HG03108 (cell line): ENCODE measurements at regions not wholly inside any gene's neighbourhood (a gene's known extent, or its start where the extent isn't known, plus 50 kb on each side); places are given as distances from the start of the nearest gene placed in this dataset.
"Not testable (repeated sequence)": the region's sequence is repeated elsewhere in the genome, so short reads cannot be mapped to it uniquely, and the experiment has no call there.

Source experiments
- ATAC-seq: cut with Tn5 transposase; IDR thresholded peaks from one replicate; pipeline ENCODE4 v1.9.1; 2021; ENCODE audit warnings: moderate library complexity; ENCODE audit not compliant: unreplicated experiment

DNA sequence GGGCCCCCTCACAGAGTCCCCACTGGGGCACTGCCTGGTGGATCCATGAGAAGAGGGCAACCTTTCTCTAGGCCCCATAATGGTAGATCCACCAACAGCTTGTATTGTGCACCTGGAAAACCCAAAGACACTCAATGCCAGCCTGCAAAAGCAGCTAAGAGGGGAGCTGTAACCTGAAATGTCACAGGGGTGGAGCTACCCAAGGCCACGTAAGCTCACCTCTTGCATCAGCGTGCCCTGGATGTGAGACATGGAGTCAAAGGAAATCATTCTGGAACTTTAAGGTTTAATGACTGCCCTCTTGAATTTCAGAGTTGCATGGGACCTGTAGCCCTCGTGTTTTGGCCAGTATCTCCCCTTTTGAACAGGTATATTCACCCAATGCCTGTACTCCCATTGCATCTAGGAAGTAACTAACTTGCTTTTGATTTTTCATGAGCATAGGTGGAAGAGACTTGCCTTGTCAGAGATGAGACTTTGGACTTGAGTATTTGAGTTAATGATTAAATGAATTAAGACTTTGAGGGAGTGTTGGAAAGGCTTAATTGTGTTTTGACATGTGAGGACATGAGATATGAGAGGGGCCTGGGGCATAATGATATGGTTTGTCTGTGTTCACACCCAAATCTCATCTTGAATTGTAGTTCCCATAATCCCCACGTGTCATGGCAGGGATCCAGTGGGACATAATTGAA, 900.9 kb upstream of the ROBO1 start:
- ATAC-seq = no peak

DNA sequence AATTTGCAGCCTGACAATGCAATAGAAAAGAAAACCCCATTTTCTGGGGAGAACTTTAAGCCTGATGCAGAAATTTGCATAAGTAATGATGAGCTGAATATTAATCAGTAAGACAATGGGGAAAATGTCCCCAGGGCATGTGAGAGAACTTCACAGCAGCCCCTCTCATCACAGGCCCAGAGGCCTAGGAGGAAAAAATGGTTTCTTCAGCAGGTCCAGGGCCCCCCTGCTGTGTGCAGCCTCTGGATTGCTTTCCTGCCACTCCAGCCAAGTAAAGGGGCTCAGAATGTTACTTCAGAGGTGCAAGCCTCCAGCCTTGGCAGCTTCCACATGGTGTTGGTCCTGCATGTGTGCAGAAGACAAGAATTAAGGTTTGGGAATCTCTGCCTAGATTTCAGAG, 900.3 kb upstream of the ROBO1 start:
- no peak for ATAC-seq

GRCh38 chr3:80663426-80663825, 895.6 kb upstream of the ROBO1 start:
- no peak for ATAC-seq

DNA sequence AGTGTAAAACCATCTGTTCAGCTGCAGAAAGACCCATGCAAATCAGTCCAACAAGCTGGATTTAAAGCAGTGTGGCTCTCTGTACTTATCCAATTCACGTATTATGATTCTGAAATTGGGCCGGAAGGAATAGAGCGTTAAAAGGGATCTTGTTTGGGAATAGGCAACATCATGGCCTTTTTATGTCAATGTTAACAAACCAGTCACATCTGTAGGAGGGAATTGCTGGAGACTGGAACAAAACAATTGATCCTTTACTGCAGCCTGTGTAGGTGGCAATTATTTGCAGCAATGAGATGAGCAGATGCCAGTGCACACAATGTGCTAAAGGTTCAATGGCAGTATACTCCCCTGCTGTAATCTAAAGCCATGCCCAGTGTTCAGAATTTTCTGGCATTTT, 887.4 kb upstream of the ROBO1 start:
- ATAC-seq = no peak

DNA sequence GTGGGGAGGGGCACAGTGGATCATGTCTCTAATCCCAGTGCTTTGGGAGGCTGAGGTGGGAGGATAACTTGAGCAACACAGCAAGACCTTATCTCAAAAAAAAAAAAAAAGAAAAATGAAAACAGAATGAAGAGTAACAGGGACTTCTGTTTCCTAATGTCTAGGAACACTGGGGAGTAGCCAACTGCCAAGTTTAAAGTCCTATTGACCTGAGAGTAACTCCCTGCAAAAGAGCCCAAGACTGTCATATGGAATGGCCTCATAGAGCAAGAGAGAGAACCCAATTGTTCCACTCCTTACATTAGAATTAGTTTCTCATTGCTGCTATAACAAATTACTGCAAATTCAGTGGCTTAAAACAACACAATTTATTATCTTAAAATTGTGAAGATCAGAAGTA, 881.4 kb upstream of the ROBO1 start:
- no peak for ATAC-seq

DNA sequence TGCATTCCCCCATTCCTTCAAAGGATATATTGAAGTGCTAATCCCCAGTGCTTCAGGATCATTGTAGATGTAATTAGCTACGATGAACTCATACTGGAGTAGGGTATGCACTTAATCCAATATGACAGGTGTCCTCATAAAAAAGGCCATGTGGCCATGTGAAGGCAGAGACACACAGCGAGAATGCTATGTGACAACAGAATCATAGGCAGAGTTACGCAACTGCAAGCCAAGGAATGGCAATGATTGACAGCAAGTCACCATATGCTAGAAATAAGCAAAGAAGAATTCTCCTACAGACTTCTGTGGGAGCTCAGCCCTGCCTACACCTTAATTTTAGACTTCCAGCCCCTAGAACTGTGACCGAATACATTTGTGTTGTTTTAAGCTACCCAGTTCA, 875.6 kb upstream of the ROBO1 start:
- no peak for ATAC-seq

DNA sequence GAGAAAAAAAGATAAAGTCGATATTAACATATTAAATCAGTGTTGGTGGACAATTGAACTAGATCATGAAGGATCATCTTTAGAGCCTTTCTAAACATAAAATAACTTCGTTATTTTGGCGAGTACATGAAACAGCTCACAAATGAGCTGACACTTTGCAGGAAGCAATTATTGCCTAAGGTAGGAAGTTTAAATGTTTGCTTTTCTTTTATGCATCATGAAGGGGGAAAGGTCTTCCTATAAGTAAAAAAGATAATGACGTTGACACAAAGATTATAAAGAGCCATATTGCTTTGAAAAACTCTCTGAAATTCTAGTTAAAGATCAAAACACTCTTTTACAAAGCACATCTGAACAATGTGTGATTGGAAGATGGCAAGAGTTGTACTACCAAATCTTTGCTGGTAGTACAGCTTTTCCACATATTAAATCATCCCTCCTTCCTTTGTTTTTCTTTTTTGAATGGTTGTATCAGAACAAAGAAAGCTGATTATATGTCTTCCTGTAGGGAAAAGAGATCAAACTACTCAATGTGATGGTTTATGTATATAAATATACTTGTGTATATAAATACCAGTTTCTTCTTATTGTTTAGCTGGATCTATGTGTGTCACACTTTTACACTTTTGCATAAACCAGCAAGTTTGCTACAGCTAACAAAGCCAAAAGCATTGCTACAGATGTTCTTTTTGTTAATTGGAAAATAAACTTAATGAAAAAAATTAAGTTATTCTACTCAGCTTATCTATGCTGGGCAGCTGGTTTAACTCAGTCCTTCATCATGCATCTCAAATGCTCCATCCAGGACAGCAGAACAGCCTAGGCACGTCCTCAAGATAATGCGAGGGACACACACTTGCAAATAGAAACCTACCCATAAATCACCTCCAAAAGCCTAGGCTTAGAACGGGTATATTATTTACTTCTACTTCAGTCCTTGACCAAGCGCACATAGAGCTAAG, 850.8 kb upstream of the ROBO1 start:
- no peak for ATAC-seq

- no peak for ATAC-seq
These were observed 844.6 kb upstream of the ROBO1 start for GRCh38 chr3:80612366-80612765.

DNA sequence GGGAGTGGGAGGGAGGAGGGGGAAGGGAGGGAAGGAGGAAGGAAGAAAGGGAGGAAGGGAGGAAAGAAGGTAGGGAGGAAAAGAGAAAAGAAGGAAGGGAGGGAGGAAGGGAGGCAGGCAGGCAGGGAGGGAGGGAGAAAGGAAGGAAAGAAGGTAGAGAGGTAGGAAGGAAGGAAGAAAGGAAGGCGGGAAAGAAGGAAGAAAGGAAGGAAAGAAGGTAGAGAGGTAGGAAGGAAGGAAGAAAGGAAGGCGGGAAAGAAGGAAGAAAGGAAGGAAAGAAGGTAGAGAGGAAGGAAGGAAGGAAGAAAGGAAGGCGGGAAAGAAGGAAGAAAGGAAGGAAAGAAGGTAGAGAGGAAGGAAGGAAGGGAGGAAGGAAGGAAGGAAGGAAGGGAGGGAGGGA, 840.3 kb upstream of the ROBO1 start:
- ATAC-seq = not testable (repeated sequence)

DNA sequence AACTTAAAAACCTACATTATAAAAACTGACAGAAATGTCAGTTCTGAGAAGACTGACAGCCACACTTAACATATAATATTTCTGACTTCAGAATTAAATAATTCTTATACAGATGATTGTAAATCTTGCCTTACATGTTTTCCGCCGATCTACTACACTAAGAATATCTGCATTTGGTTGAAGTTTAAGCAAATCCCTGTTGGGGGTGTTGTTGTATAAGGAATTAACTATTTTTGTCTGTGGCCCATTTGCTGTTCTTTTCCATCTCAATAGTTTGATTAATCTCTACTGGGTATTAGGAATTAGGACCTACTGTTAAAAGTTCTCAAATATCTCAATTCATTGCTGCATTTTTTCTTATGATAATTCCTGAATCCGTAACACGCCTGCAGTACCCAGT, 838.3 kb upstream of the ROBO1 start:
- no peak for ATAC-seq

DNA sequence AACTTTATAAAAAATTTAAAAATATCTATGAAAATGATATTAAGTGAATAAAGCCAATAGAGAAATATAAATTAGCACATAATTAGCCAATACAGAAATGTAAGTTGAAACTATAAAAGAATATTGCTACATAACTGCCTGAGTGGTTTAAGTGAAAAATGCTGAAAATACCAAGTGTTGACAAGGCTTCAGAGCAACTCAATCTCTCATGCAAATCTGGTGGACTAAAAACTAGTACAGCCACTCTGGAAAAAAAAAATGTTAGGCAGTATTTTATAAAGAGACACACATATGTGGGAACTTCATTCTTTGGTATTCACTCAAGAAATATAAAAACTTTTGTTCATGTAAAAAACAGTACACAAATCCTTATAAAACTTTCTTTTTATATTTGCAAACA, 833.7 kb upstream of the ROBO1 start:
- no peak for ATAC-seq

- no peak for ATAC-seq
These were observed 825.0 kb upstream of the ROBO1 start for GRCh38 chr3:80592792-80593191.

DNA sequence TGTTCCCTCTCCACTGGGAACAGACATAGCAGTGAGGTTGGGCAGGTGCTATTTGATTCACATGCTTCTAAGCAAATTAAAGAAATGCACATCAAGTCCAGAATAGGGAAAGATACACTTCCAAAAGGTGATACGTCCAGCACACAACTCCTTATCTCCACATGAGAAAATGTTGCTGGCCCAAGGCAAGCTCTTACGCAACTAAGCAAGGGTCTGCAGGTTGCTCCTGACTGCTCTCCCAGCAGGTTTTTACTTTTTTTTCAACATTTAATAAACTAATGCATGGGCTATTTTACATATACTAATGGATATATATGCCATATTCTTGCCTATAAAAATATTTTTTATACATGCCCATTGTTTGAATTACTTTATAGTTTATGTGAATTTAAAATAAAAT, 818.5 kb upstream of the ROBO1 start:
- ATAC-seq = no peak

DNA sequence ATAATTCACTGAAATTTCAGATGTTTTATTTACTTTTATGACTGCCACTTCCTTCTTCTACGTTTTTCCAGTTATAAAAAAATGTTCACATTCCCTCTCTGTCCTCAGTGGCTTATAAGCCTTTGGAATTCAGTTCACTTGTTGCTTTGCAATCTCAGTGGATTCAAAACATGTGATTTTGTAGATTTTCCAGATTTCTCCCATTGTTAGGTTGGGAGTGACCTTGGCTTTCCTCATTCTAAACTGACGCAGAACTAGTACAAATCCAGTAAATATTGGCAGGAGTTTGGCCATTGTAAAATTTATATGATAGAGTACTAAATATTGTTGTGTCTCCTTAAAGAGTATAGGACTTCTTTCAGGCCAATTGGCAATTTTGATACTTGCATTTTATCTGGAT, 812.3 kb upstream of the ROBO1 start:
- no peak for ATAC-seq

DNA sequence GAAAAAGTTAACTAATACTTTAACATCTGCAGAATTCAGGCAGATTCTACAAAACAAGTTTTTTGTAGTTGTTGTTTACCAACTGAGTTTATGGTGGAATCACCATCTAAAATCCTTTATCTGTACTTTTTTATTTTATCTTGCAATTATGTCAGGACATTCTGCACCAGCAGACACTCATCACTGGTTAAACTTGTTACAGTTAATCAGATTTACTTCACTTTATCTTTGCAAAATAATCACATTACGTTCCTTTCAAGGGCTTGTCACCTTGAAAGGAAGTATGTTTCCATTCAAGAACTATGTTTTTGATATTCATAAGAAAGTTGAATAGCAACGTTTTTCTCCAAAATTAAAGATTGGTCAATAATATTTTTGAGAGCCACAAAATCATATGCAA, 796.6 kb upstream of the ROBO1 start:
- ATAC-seq = no peak

- no peak for ATAC-seq
These were observed 791.9 kb upstream of the ROBO1 start for GRCh38 chr3:80559701-80560100.

- ATAC-seq = no peak
These were observed 789.0 kb upstream of the ROBO1 start for GRCh38 chr3:80556763-80557162.

DNA sequence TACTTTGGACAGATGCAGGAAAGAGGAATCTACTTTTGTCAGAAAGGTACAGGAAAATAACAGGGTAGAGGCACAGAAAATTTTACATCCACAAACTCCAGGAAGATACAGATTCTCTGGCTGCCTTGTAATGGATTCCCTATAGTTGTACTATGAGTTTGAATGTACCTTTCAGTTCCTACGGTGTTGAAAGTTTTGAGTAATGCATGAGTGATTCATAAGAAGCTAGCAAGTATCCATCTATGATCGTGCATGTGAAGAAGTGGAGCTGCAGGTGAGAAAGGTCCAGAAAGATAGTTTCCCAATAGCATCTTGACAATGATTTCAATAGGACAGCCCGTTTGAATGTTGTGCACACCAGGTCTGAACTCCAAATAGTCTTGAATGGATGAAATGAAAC, 786.5 kb upstream of the ROBO1 start:
- no peak for ATAC-seq

GRCh38 chr3:80553211-80553610, 785.4 kb upstream of the ROBO1 start:
- no peak for ATAC-seq

DNA sequence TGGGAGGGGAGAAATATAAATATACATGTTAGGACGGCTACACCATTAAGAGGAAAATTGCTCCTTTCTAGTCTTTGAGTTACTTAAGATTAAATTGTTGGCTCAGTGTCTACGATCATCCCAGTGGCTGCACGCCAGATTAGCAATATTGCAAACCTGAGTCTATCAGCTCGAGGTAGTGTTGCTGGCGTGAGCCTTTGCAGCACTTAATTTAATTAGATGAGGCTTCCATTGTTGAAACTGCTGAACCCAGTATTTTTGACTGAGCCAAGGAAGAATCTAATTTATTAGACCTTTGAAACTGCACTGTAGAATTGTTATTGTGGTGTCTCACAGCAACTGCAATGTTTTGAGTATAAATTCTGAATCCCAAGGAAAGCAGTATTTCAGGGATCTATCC, 782.4 kb upstream of the ROBO1 start:
- ATAC-seq = no peak

DNA sequence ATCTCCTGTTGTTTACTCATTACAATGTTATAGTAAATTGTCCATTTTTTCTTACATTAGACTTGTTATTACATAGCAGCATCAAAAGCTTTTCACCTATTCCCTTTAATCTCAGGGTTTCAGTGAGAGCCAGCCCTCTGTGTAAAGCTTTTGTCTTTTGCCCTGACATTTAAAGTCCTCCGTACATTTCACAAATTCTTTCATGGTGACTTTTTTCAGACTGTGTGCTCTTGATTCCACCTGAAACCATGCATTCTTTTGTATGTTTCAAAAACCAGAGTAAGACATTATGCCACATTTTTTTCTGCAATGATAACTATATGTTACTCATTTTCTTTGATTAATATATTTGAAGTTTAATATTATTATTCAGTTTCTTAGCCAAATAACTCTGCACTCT, 781.4 kb upstream of the ROBO1 start:
- ATAC-seq = no peak

DNA sequence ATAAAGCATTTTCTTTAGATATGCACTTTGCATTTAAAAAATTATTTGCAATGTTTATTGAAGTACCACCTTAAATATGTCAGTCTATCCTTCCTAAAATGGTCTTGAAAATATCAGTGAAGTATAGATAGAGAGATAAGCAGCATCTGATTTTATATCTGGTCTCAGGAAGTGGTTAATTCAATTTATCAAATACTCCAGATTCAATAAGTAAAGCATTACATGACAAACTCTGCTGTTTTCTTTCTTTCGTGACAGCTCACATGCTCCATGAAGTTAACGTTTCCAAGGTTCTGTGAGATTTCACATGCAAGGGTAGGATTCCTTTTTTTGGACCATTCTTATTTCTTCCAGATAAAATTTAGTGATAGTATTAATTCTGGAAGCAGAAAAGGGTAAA, 775.4 kb upstream of the ROBO1 start:
- no peak for ATAC-seq
